HG02798 (cell line): ENCODE measurements at regions not wholly inside any gene's neighbourhood (a gene's known extent, or its start where the extent isn't known, plus 50 kb on each side); places are given as distances from the start of the nearest gene placed in this dataset.
"Not testable (repeated sequence)": the region's sequence is repeated elsewhere in the genome, so short reads cannot be mapped to it uniquely, and the experiment has no call there.

ENCODE experiments used
- ATAC-seq: cut with Tn5 transposase; IDR thresholded peaks from one replicate; pipeline ENCODE4 v1.9.1; 2021; ENCODE audit warnings: mild to moderate bottlenecking; ENCODE audit not compliant: unreplicated experiment, poor library complexity

- no peak for ATAC-seq
Observed at GRCh38 chr7:23887660-23888059, 177.6 kb downstream of the STK31 start.

- ATAC-seq = no peak
Observed at GRCh38 chr7:23888958-23889357, 178.9 kb downstream of the STK31 start.

GRCh38 chr7:23889566-23889965, 179.5 kb downstream of the STK31 start:
- no peak for ATAC-seq

- no peak for ATAC-seq
Observed at GRCh38 chr7:23892019-23892418, 182.0 kb downstream of the STK31 start.

GRCh38 chr7:23893176-23893941, 183.3 kb downstream of the STK31 start:
- no peak for ATAC-seq

- ATAC-seq = no peak
Observed at GRCh38 chr7:23893942-23894891, 184.2 kb downstream of the STK31 start.

GRCh38 chr7:23894892-23895569, 185.0 kb downstream of the STK31 start:
- ATAC-seq = no peak

GRCh38 chr7:23895666-23896096, 185.7 kb downstream of the STK31 start:
- no peak for ATAC-seq

GRCh38 chr7:23898619-23899018, 188.6 kb downstream of the STK31 start:
- ATAC-seq = no peak

GRCh38 chr7:23904901-23905300, 194.9 kb downstream of the STK31 start:
- not testable (repeated sequence) for ATAC-seq

GRCh38 chr7:23907012-23907411, 197.0 kb downstream of the STK31 start:
- no peak for ATAC-seq

- ATAC-seq = no peak
Observed at GRCh38 chr7:23909426-23909825, 199.4 kb downstream of the STK31 start.

- ATAC-seq = no peak
Observed at GRCh38 chr7:23912065-23912464, 202.0 kb downstream of the STK31 start.

GRCh38 chr7:23913016-23913415, 203.0 kb downstream of the STK31 start:
- no peak for ATAC-seq

GRCh38 chr7:23915236-23915635, 205.2 kb downstream of the STK31 start:
- ATAC-seq = no peak

GRCh38 chr7:23918286-23918685, 208.3 kb downstream of the STK31 start:
- ATAC-seq = no peak

- ATAC-seq = no peak
Observed at GRCh38 chr7:23918856-23919255, 208.8 kb downstream of the STK31 start.

- no peak for ATAC-seq
Observed at GRCh38 chr7:23925088-23925487, 215.1 kb downstream of the STK31 start.

- ATAC-seq = no peak
Observed at GRCh38 chr7:23927709-23928417, 217.8 kb downstream of the STK31 start.

- ATAC-seq = no peak
Observed at GRCh38 chr7:23928418-23928775, 218.4 kb downstream of the STK31 start.
